ENCODE measurements at regions not wholly inside any gene's neighbourhood (a gene's known extent, or its start where the extent isn't known, plus 50 kb on each side); places are given as distances from the start of the nearest gene placed in this dataset.

- in situ Hi-C loops (cut with HindIII; ENCODE audit: low pct_unique_long_range_greater_than_20kb, low sequenced_read_pairs) = no loop called here
Measured at GRCh38 chr18:40678318-40678717, 1276.7 kb upstream of the PIK3C3 start.

GRCh38 chr18:40676668-40677067 is 1278.4 kb upstream of the PIK3C3 start:
- DNase-seq (ENCODE audit: low read depth) = no peak
- in situ Hi-C loops (cut with HindIII; ENCODE audit: low pct_unique_long_range_greater_than_20kb, low sequenced_read_pairs) = no loop called here

More at GRCh38 chr18:40678318-40678717, 1276.7 kb upstream of the PIK3C3 start:
- no peak for DNase-seq (ENCODE audit: low read depth)

GRCh38 chr18:40673150-40673549 is 1281.9 kb upstream of the PIK3C3 start:
- in situ Hi-C loops (cut with HindIII; ENCODE audit: low pct_unique_long_range_greater_than_20kb, low sequenced_read_pairs) = no loop called here

GRCh38 chr18:40672590-40672989 is 1282.4 kb upstream of the PIK3C3 start:
- in situ Hi-C loops (cut with HindIII; ENCODE audit: low pct_unique_long_range_greater_than_20kb, low sequenced_read_pairs) = no loop called here
- no peak for DNase-seq (ENCODE audit: low read depth)

More at GRCh38 chr18:40673150-40673549, 1281.9 kb upstream of the PIK3C3 start:
- DNase-seq (ENCODE audit: low read depth) = no peak

GRCh38 chr18:40670668-40671375 is 1284.2 kb upstream of the PIK3C3 start:
- no peak for DNase-seq (ENCODE audit: low read depth)
- in situ Hi-C loops (cut with HindIII; ENCODE audit: low pct_unique_long_range_greater_than_20kb, low sequenced_read_pairs) = no loop called here

GRCh38 chr18:40662898-40663437 is 1292.1 kb upstream of the PIK3C3 start:
- in situ Hi-C loops (cut with HindIII; ENCODE audit: low pct_unique_long_range_greater_than_20kb, low sequenced_read_pairs) = no loop called here
- no peak for DNase-seq (ENCODE audit: low read depth)

- in situ Hi-C loops (cut with HindIII; ENCODE audit: low pct_unique_long_range_greater_than_20kb, low sequenced_read_pairs) = no loop called here
- DNase-seq (ENCODE audit: low read depth) = no peak
Measured at GRCh38 chr18:40653682-40654081, 1301.4 kb upstream of the PIK3C3 start.

- in situ Hi-C loops (cut with HindIII; ENCODE audit: low pct_unique_long_range_greater_than_20kb, low sequenced_read_pairs) = no loop called here
- no peak for DNase-seq (ENCODE audit: low read depth)
Measured at GRCh38 chr18:40652321-40652720, 1302.7 kb upstream of the PIK3C3 start.

- no peak for DNase-seq (ENCODE audit: low read depth)
- in situ Hi-C loops (cut with HindIII; ENCODE audit: low pct_unique_long_range_greater_than_20kb, low sequenced_read_pairs) = no loop called here
Measured at GRCh38 chr18:40651163-40651562, 1303.9 kb upstream of the PIK3C3 start.

GRCh38 chr18:40642692-40643229 is 1312.3 kb upstream of the PIK3C3 start:
- in situ Hi-C loops (cut with HindIII; ENCODE audit: low pct_unique_long_range_greater_than_20kb, low sequenced_read_pairs) = no loop called here
- DNase-seq (ENCODE audit: low read depth) = no peak

- no peak for DNase-seq (ENCODE audit: low read depth)
- in situ Hi-C loops (cut with HindIII; ENCODE audit: low pct_unique_long_range_greater_than_20kb, low sequenced_read_pairs) = no loop called here
Measured at GRCh38 chr18:40631319-40631718, 1323.7 kb upstream of the PIK3C3 start.

GRCh38 chr18:40630496-40630895 is 1324.5 kb upstream of the PIK3C3 start:
- no peak for DNase-seq (ENCODE audit: low read depth)
- in situ Hi-C loops (cut with HindIII; ENCODE audit: low pct_unique_long_range_greater_than_20kb, low sequenced_read_pairs) = no loop called here

- no peak for DNase-seq (ENCODE audit: low read depth)
- in situ Hi-C loops (cut with HindIII; ENCODE audit: low pct_unique_long_range_greater_than_20kb, low sequenced_read_pairs) = no loop called here
Measured at GRCh38 chr18:40624959-40625358, 1330.1 kb upstream of the PIK3C3 start.

- DNase-seq (ENCODE audit: low read depth) = no peak
- in situ Hi-C loops (cut with HindIII; ENCODE audit: low pct_unique_long_range_greater_than_20kb, low sequenced_read_pairs) = no loop called here
Measured at GRCh38 chr18:40613721-40614120, 1341.3 kb upstream of the PIK3C3 start.

GRCh38 chr18:40612356-40612755 is 1342.7 kb upstream of the PIK3C3 start:
- in situ Hi-C loops (cut with HindIII; ENCODE audit: low pct_unique_long_range_greater_than_20kb, low sequenced_read_pairs) = no loop called here
- no peak for DNase-seq (ENCODE audit: low read depth)

- DNase-seq (ENCODE audit: low read depth) = no peak
- in situ Hi-C loops (cut with HindIII; ENCODE audit: low pct_unique_long_range_greater_than_20kb, low sequenced_read_pairs) = no loop called here
Measured at GRCh38 chr18:40608226-40608625, 1346.8 kb upstream of the PIK3C3 start.

GRCh38 chr18:40607542-40608148 is 1347.4 kb upstream of the PIK3C3 start:
- no peak for DNase-seq (ENCODE audit: low read depth)
- in situ Hi-C loops (cut with HindIII; ENCODE audit: low pct_unique_long_range_greater_than_20kb, low sequenced_read_pairs) = no loop called here

- in situ Hi-C loops (cut with HindIII; ENCODE audit: low pct_unique_long_range_greater_than_20kb, low sequenced_read_pairs) = no loop called here
- no peak for DNase-seq (ENCODE audit: low read depth)
Measured at GRCh38 chr18:40606996-40607395, 1348.0 kb upstream of the PIK3C3 start.

GRCh38 chr18:40583671-40584070 is 1371.4 kb upstream of the PIK3C3 start:
- DNase-seq (ENCODE audit: low read depth) = no peak
- in situ Hi-C loops (cut with HindIII; ENCODE audit: low pct_unique_long_range_greater_than_20kb, low sequenced_read_pairs) = no loop called here

All from Caki2 (cell line).